Esophagus squamous epithelium (tissue), 5 donors: ENCODE measurements at regions not wholly inside any gene's neighbourhood (a gene's known extent, or its start where the extent isn't known, plus 50 kb on each side); places are given as distances from the start of the nearest gene placed in this dataset.

Experiments used
- DNase-seq: peaks from one replicate; lab custom pipeline; 2025; lab: John Stamatoyannopoulos, UW
- H3K27ac ChIP-seq, 4 donors: fragments of 200-600 bp; sonication (generic); one replicate each; pipeline ENCODE4 v1.5.1; 2016 to 2019; ENCODE audit warnings: mild to moderate bottlenecking in 1 of 4
- H3K27me3 ChIP-seq, 4 donors: fragments of 200-600 bp; sonication (generic); 1 replicate in 3 of 4; 2 replicates in 1 of 4; pipeline versions ENCODE4 v1.5.1 to v1.6.0; 2017 to 2021; ENCODE audit warnings: antibody characterized with exemption in 1 of 4
- H3K36me3 ChIP-seq, 3 donors: fragments of 200-600 bp; sonication (generic); one replicate each; pipeline ENCODE4 v1.5.1; 2016 to 2019
- H3K4me1 ChIP-seq, 3 donors: fragments of 200-600 bp; sonication (generic); one replicate each; pipeline ENCODE4 v1.5.1; 2017 to 2019
- H3K4me3 ChIP-seq, 4 donors: fragments of 200-600 bp; sonication (generic); 1 replicate in 3 of 4; 2 replicates in 1 of 4; pipeline ENCODE4 v1.5.1; 2016 to 2019; ENCODE audit warnings: mild to moderate bottlenecking in 2 of 4, moderate library complexity in 1 of 4
- H3K9me3 ChIP-seq, 3 donors: fragments of 200-600 bp; sonication (generic); one replicate each; pipeline ENCODE4 v1.5.1; 2016 to 2019
- POLR2A ChIP-seq, 4 donors: fragments of 450-650 bp; IDR thresholded peaks; one replicate each; pipeline ENCODE4 v1.6.1; 2017; ENCODE audit warnings: antibody characterized with exemption in 4 of 4, mild to moderate bottlenecking in 4 of 4, moderate library complexity in 3 of 4
- WGBS, 2 donors: methylation state at CpG; one replicate each; pipeline ENCODE4 v1.1.5; 2018; 5-methylcytosine and 5-hydroxymethylcytosine counted together
- intact Hi-C: fragments of 100-400 bp; cut with DNase I; formaldehyde crosslinking; loops from one replicate; pipeline ENCODE4 v1.15.0; 2022
- TF ChIP-seq, protein P1 (sequence below), 6 experiments: fragments of 450-650 bp in 4 of 6; fragments of 200-600 bp in 2 of 6; sonication (generic) in 2 of 6; IDR thresholded peaks; one replicate each; pipeline ENCODE4 v1.5.1; 2016 to 2019; ENCODE audit warnings: antibody characterized with exemption in 6 of 6, mild to moderate bottlenecking in 4 of 6, moderate library complexity in 4 of 6
- donor health status: DM: yes; HTN: yes; CAD: no.

DNA sequence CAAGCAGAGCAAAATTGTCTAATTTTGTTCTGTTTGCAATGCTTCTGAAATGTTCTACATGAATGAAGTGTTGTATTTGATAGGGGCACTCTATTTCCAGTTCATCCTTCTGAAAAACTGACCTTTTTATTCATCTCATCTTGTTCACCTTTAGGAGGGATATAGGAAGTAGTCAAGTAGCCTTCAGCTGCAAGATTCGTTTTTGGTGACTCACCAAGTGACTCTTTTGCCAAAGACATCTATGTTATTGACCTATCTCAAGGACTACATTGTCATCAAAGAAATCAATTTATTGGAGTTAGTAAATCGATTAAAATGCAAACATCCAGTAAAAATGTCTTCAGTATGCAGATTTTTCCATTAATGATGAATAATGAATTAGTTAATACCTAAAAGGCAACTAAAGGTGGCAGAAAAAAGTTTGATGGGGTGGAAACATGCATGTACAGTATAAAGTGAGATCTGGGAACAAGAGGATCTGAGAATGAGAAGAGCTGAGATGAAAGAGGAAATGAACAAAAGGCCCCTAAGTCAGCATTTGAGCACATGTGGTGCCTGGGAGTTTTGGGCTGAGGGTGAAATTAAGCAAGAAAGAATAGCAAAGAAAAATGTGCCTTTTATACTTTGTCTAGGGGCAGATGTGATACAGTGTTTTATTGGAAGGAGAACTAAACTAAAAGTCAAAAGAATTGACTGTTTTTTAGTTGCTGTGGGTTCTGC lies 255.1 kb upstream of the LINC00305 start:
- Histone ChIP-seq H3K4me1 (no peaks in the 10 kb centered on the region), H3K27me3 (no peaks in the 10 kb centered on the region), H3K36me3 (no peaks in the 10 kb centered on the region), H3K4me3 (no peak overlapping the region), H3K27ac (no peak overlapping the region), H3K9me3 (no peaks in the 10 kb centered on the region)
- intact Hi-C loops = no loop called here
- no peak for DNase-seq
- WGBS, 2 donors = 28 to 42% methylated on average over 2 of the region's 2 CpGs
- no peak for TF ChIP-seq POLR2A (IDR thresholded peaks at IDR 0.05)
- TF ChIP-seq, protein P1, sequence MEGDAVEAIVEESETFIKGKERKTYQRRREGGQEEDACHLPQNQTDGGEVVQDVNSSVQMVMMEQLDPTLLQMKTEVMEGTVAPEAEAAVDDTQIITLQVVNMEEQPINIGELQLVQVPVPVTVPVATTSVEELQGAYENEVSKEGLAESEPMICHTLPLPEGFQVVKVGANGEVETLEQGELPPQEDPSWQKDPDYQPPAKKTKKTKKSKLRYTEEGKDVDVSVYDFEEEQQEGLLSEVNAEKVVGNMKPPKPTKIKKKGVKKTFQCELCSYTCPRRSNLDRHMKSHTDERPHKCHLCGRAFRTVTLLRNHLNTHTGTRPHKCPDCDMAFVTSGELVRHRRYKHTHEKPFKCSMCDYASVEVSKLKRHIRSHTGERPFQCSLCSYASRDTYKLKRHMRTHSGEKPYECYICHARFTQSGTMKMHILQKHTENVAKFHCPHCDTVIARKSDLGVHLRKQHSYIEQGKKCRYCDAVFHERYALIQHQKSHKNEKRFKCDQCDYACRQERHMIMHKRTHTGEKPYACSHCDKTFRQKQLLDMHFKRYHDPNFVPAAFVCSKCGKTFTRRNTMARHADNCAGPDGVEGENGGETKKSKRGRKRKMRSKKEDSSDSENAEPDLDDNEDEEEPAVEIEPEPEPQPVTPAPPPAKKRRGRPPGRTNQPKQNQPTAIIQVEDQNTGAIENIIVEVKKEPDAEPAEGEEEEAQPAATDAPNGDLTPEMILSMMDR (IDR thresholded peaks at IDR 0.05) = no peak

- Histone ChIP-seq H3K36me3 (no peaks in the 10 kb centered on the region), H3K4me1 (no peaks in the 10 kb centered on the region), H3K9me3 (no peaks in the 10 kb centered on the region), H3K27ac (no peak overlapping the region), H3K27me3 (no peaks in the 10 kb centered on the region), H3K4me3 (no peak overlapping the region)
- 32 to 43% methylated on average over 1 of the region's 1 CpG for WGBS, 2 donors
- no peak for TF ChIP-seq POLR2A (IDR thresholded peaks at IDR 0.05)
- TF ChIP-seq, protein P1 (IDR thresholded peaks at IDR 0.05) = no peak
- DNase-seq = no peak
- intact Hi-C loops = no loop called here
These were observed 253.7 kb upstream of the LINC00305 start for GRCh38 chr18:64402636-64403035.

GRCh38 chr18:64401268-64402060 lies 252.6 kb upstream of the LINC00305 start:
- no peaks in the 10 kb centered on the region for H3K27me3 ChIP-seq
- no peak for TF ChIP-seq POLR2A (IDR thresholded peaks at IDR 0.05)
- TF ChIP-seq, protein P1 (IDR thresholded peaks at IDR 0.05) = no peak
- H3K27ac ChIP-seq = no peak overlapping the region
- H3K9me3 ChIP-seq = no peaks in the 10 kb centered on the region
- WGBS, 2 donors = 40 to 47% methylated on average over 1 of the region's 1 CpG
- H3K36me3 ChIP-seq = no peaks in the 10 kb centered on the region
- no peaks in the 10 kb centered on the region for H3K4me1 ChIP-seq
- no peak for DNase-seq
- H3K4me3 ChIP-seq = no peak overlapping the region
- intact Hi-C loops = no loop called here

- 52 to 56% methylated on average over 3 of the region's 3 CpGs for WGBS, 2 donors
- intact Hi-C loops = no loop called here
These were observed 250.7 kb upstream of the LINC00305 start for GRCh38 chr18:64399566-64399965.

More at GRCh38 chr18:64399566-64399965, 250.7 kb upstream of the LINC00305 start:
- TF ChIP-seq POLR2A (IDR thresholded peaks at IDR 0.05) = no peak
- TF ChIP-seq, protein P1 (IDR thresholded peaks at IDR 0.05) = no peak
- Histone ChIP-seq H3K36me3 (no peaks in the 10 kb centered on the region), H3K4me1 (no peaks in the 10 kb centered on the region), H3K27ac (no peak overlapping the region), H3K27me3 (no peaks in the 10 kb centered on the region), H3K4me3 (no peak overlapping the region), H3K9me3 (no peaks in the 10 kb centered on the region)
- DNase-seq = no peak
